SK-N-SH (cell line): ENCODE measurements at regions not wholly inside any gene's neighbourhood (a gene's known extent, or its start where the extent isn't known, plus 50 kb on each side); places are given as distances from the start of the nearest gene placed in this dataset.

ENCODE experiments used
- CTCF ChIA-PET: fragments of 300-600, 350-600 bp; formaldehyde crosslinking; extraction: SDS; loops from one replicate; lab custom pipeline; 2021; lab: Yijun Ruan, JAX
- POLR2A ChIA-PET: fragments of 350-600 bp; sonication (Branson Sonifier 250); formaldehyde crosslinking; extraction: SDS; loops from one replicate; lab custom pipeline; 2020; ENCODE audit warnings: antibody characterized with exemption, inconsistent platforms; lab: Yijun Ruan, JAX
- DNase-seq: peaks from one replicate; pipeline ENCODE4 v3.0.0; 2012
- H2AFZ ChIP-seq: fragments of 200-600 bp; sonication (generic); 2 replicates; pipeline ENCODE4 v1.8.1; 2016; ENCODE audit warnings: antibody characterized with exemption, mild to moderate bottlenecking, low read depth
- H3F3A ChIP-seq: fragments of 200-600 bp; sonication (generic); replicated peaks from 2 replicates; pipeline ENCODE3; 2016; ENCODE audit warnings: antibody characterized with exemption, mild to moderate bottlenecking; ENCODE audit not compliant: insufficient read depth
- H3K27ac ChIP-seq, 2 experiments: fragments of 200-500 bp in 1 of 2; fragments of 200-600 bp in 1 of 2; sonication (Bioruptor generic) in 1 of 2; sonication (generic), shearing (Covaris generic) in 1 of 2; 2 replicates each; pipeline versions ENCODE4 v1.5.1 to v1.6.1; 2014 to 2016; ENCODE audit warnings: low read depth in 2 of 2, inconsistent platforms in 1 of 2, low read length in 1 of 2, mild to moderate bottlenecking in 1 of 2, mixed read lengths in 1 of 2
- H3K27me3 ChIP-seq: fragments of 200-600 bp; sonication (generic), shearing (Covaris generic); 2 replicates; pipeline ENCODE4 v1.6.1; 2016; ENCODE audit warnings: mixed run types; ENCODE audit not compliant: insufficient read depth
- H3K36me3 ChIP-seq, 2 experiments: fragments of 200-500 bp in 1 of 2; fragments of 200-600 bp in 1 of 2; sonication (Bioruptor generic) in 1 of 2; sonication (generic) in 1 of 2; replicated peaks in 1 of 2; 2 replicates each; pipeline versions ENCODE3 to v1.5.1; 2014 to 2016; ENCODE audit warnings: low read length in 1 of 2, mild to moderate bottlenecking in 1 of 2; ENCODE audit not compliant: insufficient read depth in 2 of 2, control insufficient read depth in 1 of 2
- H3K4me1 ChIP-seq, 2 experiments: fragments of 200-500 bp in 1 of 2; fragments of 200-600 bp in 1 of 2; sonication (Bioruptor generic) in 1 of 2; sonication (generic), shearing (Covaris generic) in 1 of 2; 2 replicates each; pipeline versions ENCODE4 v1.5.1 to v1.6.1; 2014 to 2016; ENCODE audit warnings: low read depth in 1 of 2, low read length in 1 of 2, mixed run types in 1 of 2; ENCODE audit not compliant: insufficient read depth in 2 of 2, control insufficient read depth in 1 of 2
- H3K4me2 ChIP-seq: fragments of 200-600 bp; sonication (generic), shearing (Covaris generic); 2 replicates; pipeline ENCODE4 v1.6.1; 2017; ENCODE audit warnings: mixed run types
- H3K4me3 ChIP-seq, 2 experiments: fragments of 200-500 bp in 1 of 2; fragments of 200-600 bp in 1 of 2; sonication (Bioruptor generic) in 1 of 2; sonication (generic), shearing (Covaris generic) in 1 of 2; 2 replicates each; pipeline versions ENCODE4 v1.5.1 to v1.8.1; 2014 to 2016; ENCODE audit warnings: low read depth in 2 of 2, inconsistent platforms in 1 of 2, low read length in 1 of 2, mild to moderate bottlenecking in 1 of 2, mixed read lengths in 1 of 2, moderate library complexity in 1 of 2
- H3K79me2 ChIP-seq: fragments of 200-600 bp; sonication (generic); 2 replicates; pipeline ENCODE4 v1.8.1; 2017; ENCODE audit warnings: mild to moderate bottlenecking; ENCODE audit not compliant: insufficient read depth
- H3K9ac ChIP-seq: fragments of 200-600 bp; sonication (generic); 2 replicates; pipeline ENCODE4 v1.6.1; 2017; ENCODE audit warnings: mixed run types
- H3K9me2 ChIP-seq: fragments of 200-600 bp; sonication (generic); 2 replicates; pipeline ENCODE4 v1.6.1; 2017; ENCODE audit warnings: mixed run types
- H3K9me3 ChIP-seq: fragments of 200-600 bp; sonication (generic); 2 replicates; pipeline ENCODE4 v1.6.1; 2017; ENCODE audit warnings: mixed run types, mild to moderate bottlenecking, moderate library complexity
- H4K20me1 ChIP-seq: fragments of 200-600 bp; sonication (generic); 2 replicates; pipeline ENCODE4 v1.6.1; 2017; ENCODE audit warnings: mild to moderate bottlenecking, mixed run types; ENCODE audit not compliant: insufficient read depth
- ELF1 ChIP-seq: IDR thresholded peaks from 2 replicates; pipeline ENCODE4 v1.4.0; 2012
- FOSL2 ChIP-seq: IDR thresholded peaks from 2 replicates; pipeline ENCODE4 v1.4.0; 2012; ENCODE audit warnings: low read depth, mild to moderate bottlenecking, moderate library complexity, borderline replicate concordance
- FOXJ3 ChIP-seq: sonication (generic); formaldehyde crosslinking; IDR thresholded peaks from 2 replicates; pipeline ENCODE4 v1.5.1; 2020; ENCODE audit warnings: mild to moderate bottlenecking, missing genetic modification reagents
- GABPA ChIP-seq: IDR thresholded peaks from 2 replicates; pipeline ENCODE4 v1.4.0; 2012; ENCODE audit warnings: low read depth, mild to moderate bottlenecking
- GATA2 ChIP-seq: sonication (generic); formaldehyde crosslinking; IDR thresholded peaks from 2 replicates; pipeline ENCODE4 v1.5.0; 2020; ENCODE audit warnings: mild to moderate bottlenecking, missing genetic modification reagents
- MEF2A ChIP-seq: IDR thresholded peaks from 2 replicates; pipeline ENCODE4 v1.4.0; 2012; ENCODE audit warnings: low read depth, borderline replicate concordance
- MXI1 ChIP-seq: IDR thresholded peaks from 2 replicates; pipeline ENCODE4 v1.6.1; 2012; ENCODE audit warnings: mild to moderate bottlenecking, low read depth, low read length, improper control_type of control experiment
- NFIC ChIP-seq: IDR thresholded peaks from 2 replicates; pipeline ENCODE4 v1.4.0; 2012; ENCODE audit warnings: borderline replicate concordance
- POLR2AphosphoS5 ChIP-seq: IDR thresholded peaks from 2 replicates; pipeline ENCODE4 v1.6.1; 2012; ENCODE audit warnings: low read depth, low read length
- RCOR1 ChIP-seq: fragments of 150-350 bp; IDR thresholded peaks from 2 replicates; pipeline ENCODE4 v1.6.1; 2017; ENCODE audit warnings: antibody characterized with exemption, low read length
- RFX5 ChIP-seq: IDR thresholded peaks from 2 replicates; pipeline ENCODE4 v1.6.1; 2012; ENCODE audit warnings: mild to moderate bottlenecking, improper control_type of control experiment, low read length
- RXRA ChIP-seq: IDR thresholded peaks from 2 replicates; pipeline ENCODE4 v1.4.0; 2012; ENCODE audit warnings: low read depth, mild to moderate bottlenecking, borderline replicate concordance
- SIN3A ChIP-seq: IDR thresholded peaks from 2 replicates; pipeline ENCODE4 v1.6.1; 2012; ENCODE audit warnings: low read depth, mild to moderate bottlenecking, low read length, moderate library complexity, borderline replicate concordance
- SMC3 ChIP-seq: IDR thresholded peaks from 2 replicates; pipeline ENCODE4 v1.6.1; 2012; ENCODE audit warnings: low read depth, low read length, improper control_type of control experiment
- TAF1 ChIP-seq: IDR thresholded peaks from 2 replicates; pipeline ENCODE4 v1.6.1; 2012; ENCODE audit warnings: low read depth, mild to moderate bottlenecking, low read length, moderate library complexity, borderline replicate concordance
- TCF12 ChIP-seq: IDR thresholded peaks from 2 replicates; pipeline ENCODE4 v1.4.0; 2012
- YY1 ChIP-seq: IDR thresholded peaks from 2 replicates; pipeline ENCODE4 v1.4.0; 2012; ENCODE audit warnings: low read depth, mild to moderate bottlenecking
- WGBS: methylation state at CpG from one replicate; pipeline ENCODE4 v1.1.6; 2017; ENCODE audit warnings: low lambda C conversion rate; 5-methylcytosine and 5-hydroxymethylcytosine counted together
- TF ChIP-seq, protein P1 (sequence below): IDR thresholded peaks from 2 replicates; pipeline ENCODE4; 2012
- TF ChIP-seq, protein P2 (sequence below): fragments of 150-350 bp; IDR thresholded peaks from 2 replicates; pipeline ENCODE4 v1.6.1; 2016; ENCODE audit warnings: mild to moderate bottlenecking, low read depth, low read length
- TF ChIP-seq, protein P3 (sequence below): IDR thresholded peaks from 2 replicates; pipeline ENCODE4 v1.4.0; 2012; ENCODE audit warnings: low read depth
- TF ChIP-seq, protein P4 (sequence below): fragments of 200-600 bp; sonication (generic); IDR thresholded peaks from 2 replicates; pipeline ENCODE4 v1.6.1; 2017; ENCODE audit warnings: antibody characterized with exemption, mild to moderate bottlenecking, moderate library complexity
- TF ChIP-seq, protein P5 (sequence below): IDR thresholded peaks from 2 replicates; pipeline ENCODE4 v1.4.0; 2012; ENCODE audit warnings: low read depth, borderline replicate concordance
- TF ChIP-seq, protein P6 (sequence below): IDR thresholded peaks from 2 replicates; pipeline ENCODE4 v1.6.1; 2012; ENCODE audit warnings: mild to moderate bottlenecking, low read depth, low read length, moderate library complexity

DNA sequence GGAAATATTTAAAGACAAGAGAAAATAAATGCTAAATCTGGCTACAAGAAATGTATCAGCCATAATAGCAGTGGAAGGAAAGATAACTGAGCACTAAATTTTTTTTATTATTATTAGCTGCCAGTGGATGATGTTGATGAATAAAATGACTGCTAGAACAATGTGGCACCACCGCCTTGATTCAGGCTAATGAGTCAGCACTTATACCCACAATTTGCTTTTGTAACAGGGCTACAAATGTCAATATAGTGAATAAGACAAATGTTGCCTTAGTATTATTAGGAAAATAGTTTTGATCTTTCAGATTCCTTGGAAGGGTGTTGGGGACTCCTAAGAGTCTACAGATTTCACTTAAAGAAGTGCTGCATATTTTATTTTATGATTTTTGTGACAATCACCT lies 555.2 kb upstream of the GRAMD2B start (continued):
- TF ChIP-seq, protein P1, sequence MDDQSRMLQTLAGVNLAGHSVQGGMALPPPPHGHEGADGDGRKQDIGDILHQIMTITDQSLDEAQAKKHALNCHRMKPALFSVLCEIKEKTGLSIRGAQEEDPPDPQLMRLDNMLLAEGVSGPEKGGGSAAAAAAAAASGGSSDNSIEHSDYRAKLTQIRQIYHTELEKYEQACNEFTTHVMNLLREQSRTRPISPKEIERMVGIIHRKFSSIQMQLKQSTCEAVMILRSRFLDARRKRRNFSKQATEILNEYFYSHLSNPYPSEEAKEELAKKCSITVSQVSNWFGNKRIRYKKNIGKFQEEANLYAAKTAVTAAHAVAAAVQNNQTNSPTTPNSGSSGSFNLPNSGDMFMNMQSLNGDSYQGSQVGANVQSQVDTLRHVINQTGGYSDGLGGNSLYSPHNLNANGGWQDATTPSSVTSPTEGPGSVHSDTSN: no peak

DNA sequence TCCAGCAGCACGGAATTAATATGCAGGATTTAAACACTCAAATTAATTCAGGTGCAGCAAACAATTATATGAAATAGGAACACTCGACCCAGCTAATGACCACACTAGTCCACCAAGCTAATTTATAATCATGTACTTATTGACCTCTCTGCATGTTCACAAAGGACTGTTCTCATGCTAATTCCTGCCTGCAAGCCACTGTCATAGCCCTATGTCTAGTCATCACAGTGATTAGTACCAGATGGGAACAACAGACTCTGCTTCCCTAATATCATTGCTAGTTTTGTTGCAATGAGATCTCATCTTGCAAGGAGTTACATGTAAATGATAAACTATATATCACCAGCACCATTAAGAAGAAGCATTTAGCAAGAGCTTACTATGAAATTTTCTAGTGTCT lies 553.0 kb upstream of the GRAMD2B start:
- POLR2A ChIA-PET: no interaction called here
- CTCF ChIA-PET: interaction anchor here (0.6 to 1.2 kb wide), 3 partner anchors 12 to 35 kb away, joined by 3 to 4 read pairs (median 3); no protein-coding TSS in a partner anchor
- no peaks in the 10 kb centered on the region for H3K27me3 ChIP-seq
- H3K4me2 ChIP-seq: no peak overlapping the region
- DNase-seq: peak; percentile 55
- H2AFZ ChIP-seq: no peak overlapping the region
- no peak overlapping the region for H3K9ac ChIP-seq
- no peaks in the 10 kb centered on the region for H4K20me1 ChIP-seq
- H3K4me1 ChIP-seq: peaks cover 0 to 10% of the 10 kb centered on the region in 2 experiments; a peak in 1 of 4 replicates
- no peaks in the 10 kb centered on the region for H3K9me3 ChIP-seq
- no peaks in the 10 kb centered on the region for H3K36me3 ChIP-seq
- H3K79me2 ChIP-seq: no peaks in the 10 kb centered on the region
- H3K27ac ChIP-seq: peak overlapping the region in 1 of 2 experiments; percentile 87; a peak in 2 of 4 replicates
- H3K4me3 ChIP-seq: no peak overlapping the region
- no peaks in the 10 kb centered on the region for H3K9me2 ChIP-seq
- 6% methylated on average over 2 of the region's 2 CpGs for WGBS
- no peaks in the 10 kb centered on the region for H3F3A ChIP-seq
- TF ChIP-seq FOSL2: peak; percentile 33; the same call in 1 of the 2 replicates
- TF ChIP-seq SMC3: no peak
- TF ChIP-seq RCOR1: peak; percentile 72
- no peak for TF ChIP-seq SIN3A
- TF ChIP-seq POLR2AphosphoS5: no peak
- no peak for TF ChIP-seq TAF1
- TF ChIP-seq GABPA: no peak
- TF ChIP-seq, protein P1: peak; percentile 23
- TF ChIP-seq, protein P2, sequence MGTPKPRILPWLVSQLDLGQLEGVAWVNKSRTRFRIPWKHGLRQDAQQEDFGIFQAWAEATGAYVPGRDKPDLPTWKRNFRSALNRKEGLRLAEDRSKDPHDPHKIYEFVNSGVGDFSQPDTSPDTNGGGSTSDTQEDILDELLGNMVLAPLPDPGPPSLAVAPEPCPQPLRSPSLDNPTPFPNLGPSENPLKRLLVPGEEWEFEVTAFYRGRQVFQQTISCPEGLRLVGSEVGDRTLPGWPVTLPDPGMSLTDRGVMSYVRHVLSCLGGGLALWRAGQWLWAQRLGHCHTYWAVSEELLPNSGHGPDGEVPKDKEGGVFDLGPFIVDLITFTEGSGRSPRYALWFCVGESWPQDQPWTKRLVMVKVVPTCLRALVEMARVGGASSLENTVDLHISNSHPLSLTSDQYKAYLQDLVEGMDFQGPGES: no peak
- TF ChIP-seq, protein P3, sequence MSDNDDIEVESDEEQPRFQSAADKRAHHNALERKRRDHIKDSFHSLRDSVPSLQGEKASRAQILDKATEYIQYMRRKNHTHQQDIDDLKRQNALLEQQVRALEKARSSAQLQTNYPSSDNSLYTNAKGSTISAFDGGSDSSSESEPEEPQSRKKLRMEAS: no peak
- no peak for TF ChIP-seq RFX5
- no peak for TF ChIP-seq MEF2A
- TF ChIP-seq FOXJ3 (CRISPR knock-in tag): peak; percentile 59; the same call in 1 of the 2 replicates
- no peak; the same call in 1 of the 2 replicates for TF ChIP-seq MXI1
- no peak for TF ChIP-seq NFIC
- TF ChIP-seq ELF1: no peak
- TF ChIP-seq, protein P4, sequence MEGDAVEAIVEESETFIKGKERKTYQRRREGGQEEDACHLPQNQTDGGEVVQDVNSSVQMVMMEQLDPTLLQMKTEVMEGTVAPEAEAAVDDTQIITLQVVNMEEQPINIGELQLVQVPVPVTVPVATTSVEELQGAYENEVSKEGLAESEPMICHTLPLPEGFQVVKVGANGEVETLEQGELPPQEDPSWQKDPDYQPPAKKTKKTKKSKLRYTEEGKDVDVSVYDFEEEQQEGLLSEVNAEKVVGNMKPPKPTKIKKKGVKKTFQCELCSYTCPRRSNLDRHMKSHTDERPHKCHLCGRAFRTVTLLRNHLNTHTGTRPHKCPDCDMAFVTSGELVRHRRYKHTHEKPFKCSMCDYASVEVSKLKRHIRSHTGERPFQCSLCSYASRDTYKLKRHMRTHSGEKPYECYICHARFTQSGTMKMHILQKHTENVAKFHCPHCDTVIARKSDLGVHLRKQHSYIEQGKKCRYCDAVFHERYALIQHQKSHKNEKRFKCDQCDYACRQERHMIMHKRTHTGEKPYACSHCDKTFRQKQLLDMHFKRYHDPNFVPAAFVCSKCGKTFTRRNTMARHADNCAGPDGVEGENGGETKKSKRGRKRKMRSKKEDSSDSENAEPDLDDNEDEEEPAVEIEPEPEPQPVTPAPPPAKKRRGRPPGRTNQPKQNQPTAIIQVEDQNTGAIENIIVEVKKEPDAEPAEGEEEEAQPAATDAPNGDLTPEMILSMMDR: no peak
- TF ChIP-seq TCF12: peak; percentile 87
- TF ChIP-seq RXRA: no peak
- no peak for TF ChIP-seq YY1
- TF ChIP-seq, protein P5, sequence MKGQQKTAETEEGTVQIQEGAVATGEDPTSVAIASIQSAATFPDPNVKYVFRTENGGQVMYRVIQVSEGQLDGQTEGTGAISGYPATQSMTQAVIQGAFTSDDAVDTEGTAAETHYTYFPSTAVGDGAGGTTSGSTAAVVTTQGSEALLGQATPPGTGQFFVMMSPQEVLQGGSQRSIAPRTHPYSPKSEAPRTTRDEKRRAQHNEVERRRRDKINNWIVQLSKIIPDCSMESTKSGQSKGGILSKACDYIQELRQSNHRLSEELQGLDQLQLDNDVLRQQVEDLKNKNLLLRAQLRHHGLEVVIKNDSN: no peak
- TF ChIP-seq, protein P6, sequence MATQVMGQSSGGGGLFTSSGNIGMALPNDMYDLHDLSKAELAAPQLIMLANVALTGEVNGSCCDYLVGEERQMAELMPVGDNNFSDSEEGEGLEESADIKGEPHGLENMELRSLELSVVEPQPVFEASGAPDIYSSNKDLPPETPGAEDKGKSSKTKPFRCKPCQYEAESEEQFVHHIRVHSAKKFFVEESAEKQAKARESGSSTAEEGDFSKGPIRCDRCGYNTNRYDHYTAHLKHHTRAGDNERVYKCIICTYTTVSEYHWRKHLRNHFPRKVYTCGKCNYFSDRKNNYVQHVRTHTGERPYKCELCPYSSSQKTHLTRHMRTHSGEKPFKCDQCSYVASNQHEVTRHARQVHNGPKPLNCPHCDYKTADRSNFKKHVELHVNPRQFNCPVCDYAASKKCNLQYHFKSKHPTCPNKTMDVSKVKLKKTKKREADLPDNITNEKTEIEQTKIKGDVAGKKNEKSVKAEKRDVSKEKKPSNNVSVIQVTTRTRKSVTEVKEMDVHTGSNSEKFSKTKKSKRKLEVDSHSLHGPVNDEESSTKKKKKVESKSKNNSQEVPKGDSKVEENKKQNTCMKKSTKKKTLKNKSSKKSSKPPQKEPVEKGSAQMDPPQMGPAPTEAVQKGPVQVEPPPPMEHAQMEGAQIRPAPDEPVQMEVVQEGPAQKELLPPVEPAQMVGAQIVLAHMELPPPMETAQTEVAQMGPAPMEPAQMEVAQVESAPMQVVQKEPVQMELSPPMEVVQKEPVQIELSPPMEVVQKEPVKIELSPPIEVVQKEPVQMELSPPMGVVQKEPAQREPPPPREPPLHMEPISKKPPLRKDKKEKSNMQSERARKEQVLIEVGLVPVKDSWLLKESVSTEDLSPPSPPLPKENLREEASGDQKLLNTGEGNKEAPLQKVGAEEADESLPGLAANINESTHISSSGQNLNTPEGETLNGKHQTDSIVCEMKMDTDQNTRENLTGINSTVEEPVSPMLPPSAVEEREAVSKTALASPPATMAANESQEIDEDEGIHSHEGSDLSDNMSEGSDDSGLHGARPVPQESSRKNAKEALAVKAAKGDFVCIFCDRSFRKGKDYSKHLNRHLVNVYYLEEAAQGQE: no peak
- peak; percentile 75 for TF ChIP-seq GATA2 (CRISPR knock-in tag)
